A549 (cell line): ENCODE measurements at regions not wholly inside any gene's neighbourhood (a gene's known extent, or its start where the extent isn't known, plus 50 kb on each side); places are given as distances from the start of the nearest gene placed in this dataset.
A peak's percentile ranks its signal among the peaks of the same experiment; 100 is the strongest.

Experiments
- ATAC-seq, 2 experiments: fragments of 200-7000 bp in 1 of 2; fragments of >200 bp in 1 of 2; cut with Nextera tagmentation in 1 of 2; cut with Tn5 transposase in 1 of 2; 3 replicates each; pipeline versions ENCODE4 v1.8.0 to v1.9.1; 2018 to 2020; ENCODE audit warnings: mild to moderate bottlenecking in 1 of 2, moderate library complexity in 1 of 2
- CTCF ChIA-PET: fragments of 300-600 bp; sonication (Branson Sonifier 250); formaldehyde crosslinking; extraction: SDS; loops from one replicate; lab custom pipeline; 2021; ENCODE audit warnings: antibody characterized with exemption, inconsistent platforms; lab: Yijun Ruan, JAX
- POLR2A ChIA-PET: fragments of 350-600 bp; formaldehyde crosslinking; extraction: SDS; loops from one replicate; lab custom pipeline; 2021; ENCODE audit warnings: antibody characterized with exemption, inconsistent platforms; lab: Yijun Ruan, JAX
- DNase-seq, 2 experiments: peaks; one replicate each; pipeline versions ENCODE4 v3.0.0 to v3.0.0-alpha.2; 2011 to 2016; ENCODE audit warnings: low read depth in 1 of 2, low spot score in 1 of 2
- FAIRE-seq: peaks from 2 replicates; lab custom pipeline; 2011; peaks lifted over from hg19 to GRCh38; lab: Jason Lieb, UNC
- H3K27ac ChIP-seq, 2 experiments: fragments of >200 bp; sonication (Bioruptor Twin); formaldehyde crosslinking; 3 replicates each; pipeline ENCODE4 v1.5.1; 2016 to 2017
- H3K4me1 ChIP-seq: fragments of >200 bp; sonication (Bioruptor Twin); formaldehyde crosslinking; 3 replicates; pipeline ENCODE4 v1.6.1; 2016
- H3K4me2 ChIP-seq: fragments of >200 bp; sonication (Bioruptor Twin); formaldehyde crosslinking; 3 replicates; pipeline ENCODE4 v1.6.1; 2016
- H3K4me3 ChIP-seq: fragments of >200 bp; sonication (Bioruptor Twin); formaldehyde crosslinking; 3 replicates; pipeline ENCODE4 v1.5.1; 2016
- H3K9me3 ChIP-seq: fragments of >200 bp; sonication (Bioruptor Twin); formaldehyde crosslinking; 3 replicates; pipeline ENCODE4 v1.6.1; 2016
- CBX2 ChIP-seq: fragments of 200-600 bp; sonication (generic); IDR thresholded peaks from 2 replicates; pipeline ENCODE4 v1.6.1; 2016; ENCODE audit warnings: low read depth, mild to moderate bottlenecking, borderline replicate concordance
- CBX8 ChIP-seq: fragments of 200-600 bp; sonication (generic); IDR thresholded peaks from 2 replicates; pipeline ENCODE4 v1.6.1; 2016
- CEBPB ChIP-seq, 2 experiments: fragments of >200 bp in 1 of 2; sonication (Bioruptor Twin) in 1 of 2; formaldehyde crosslinking in 1 of 2; IDR thresholded peaks; 2 replicates each; pipeline ENCODE4 v1.6.1; 2012 to 2016
- CTCF ChIP-seq: fragments of >200 bp; sonication (Bioruptor Twin); formaldehyde crosslinking; IDR thresholded peaks from 3 replicates; pipeline ENCODE4 v1.5.1; 2016
- EHF ChIP-seq: fragments of 250-450 bp; sonication (Bioruptor Pico); IDR thresholded peaks from 2 replicates; pipeline ENCODE4 v1.5.0; 2020; ENCODE audit warnings: mild to moderate bottlenecking
- EHMT2 ChIP-seq: fragments of 200-600 bp; sonication (generic); IDR thresholded peaks from 2 replicates; pipeline ENCODE4 v1.6.1; 2016; ENCODE audit warnings: antibody characterized with exemption, low read depth, mild to moderate bottlenecking, moderate library complexity
- ESRRA ChIP-seq: fragments of 150-350 bp; IDR thresholded peaks from 2 replicates; pipeline ENCODE4 v1.6.1; 2014; ENCODE audit warnings: mild to moderate bottlenecking, low read length, borderline replicate concordance
- FOSB ChIP-seq: fragments of 250-450 bp; sonication (Bioruptor Pico); IDR thresholded peaks from 2 replicates; pipeline ENCODE4 v1.5.0; 2020; ENCODE audit warnings: mild to moderate bottlenecking, moderate library complexity
- FOSL2 ChIP-seq, 2 experiments: fragments of 450-650 bp in 1 of 2; fragments of >200 bp in 1 of 2; sonication (Bioruptor Twin) in 1 of 2; formaldehyde crosslinking; IDR thresholded peaks; 2 replicates each; pipeline versions ENCODE4 v1.5.0 to v1.6.1; 2016 to 2020; ENCODE audit warnings: mild to moderate bottlenecking in 1 of 2, moderate library complexity in 1 of 2
- GATA3 ChIP-seq: IDR thresholded peaks from 2 replicates; pipeline ENCODE4 v1.6.1; 2012; ENCODE audit warnings: borderline replicate concordance
- HEYL ChIP-seq: fragments of 250-450 bp; sonication (Bioruptor Pico); IDR thresholded peaks from 2 replicates; pipeline ENCODE4 v1.8.0; 2021; ENCODE audit warnings: mild to moderate bottlenecking, moderate library complexity
- HOXB5 ChIP-seq: fragments of 250-450 bp; sonication (Bioruptor Pico); IDR thresholded peaks from 2 replicates; pipeline ENCODE4 v1.5.0; 2020; ENCODE audit warnings: mild to moderate bottlenecking, moderate library complexity
- KDM1A ChIP-seq: fragments of 200-600 bp; sonication (generic); IDR thresholded peaks from 2 replicates; pipeline ENCODE4 v1.6.1; 2016; ENCODE audit warnings: low read depth, mild to moderate bottlenecking
- KDM5A ChIP-seq: fragments of 200-600 bp; sonication (generic); IDR thresholded peaks from 2 replicates; pipeline ENCODE4 v1.6.1; 2016; ENCODE audit warnings: antibody characterized with exemption, mild to moderate bottlenecking
- MAFK ChIP-seq: fragments of 450-650 bp; IDR thresholded peaks from 2 replicates; pipeline ENCODE4 v1.6.1; 2014; ENCODE audit not compliant: partially characterized antibody
- MYC ChIP-seq: IDR thresholded peaks from 2 replicates; pipeline ENCODE4 v1.6.1; 2012; ENCODE audit warnings: mild to moderate bottlenecking, inconsistent platforms, low read length, improper control_type of control experiment, borderline replicate concordance
- NFE2L2 ChIP-seq: fragments of 150-350 bp; conservative IDR thresholded peaks from 2 replicates; pipeline ENCODE4 v1.6.1; 2014; ENCODE audit warnings: low read length
- NPAS2 ChIP-seq: fragments of 250-450 bp; sonication (Bioruptor Pico); IDR thresholded peaks from 2 replicates; pipeline ENCODE4 v1.8.0; 2022; ENCODE audit warnings: mild to moderate bottlenecking, moderate library complexity, borderline replicate concordance
- PHF8 ChIP-seq: fragments of 200-600 bp; sonication (generic); IDR thresholded peaks from 2 replicates; pipeline ENCODE4 v1.6.1; 2016; ENCODE audit warnings: low read depth, mild to moderate bottlenecking, antibody characterized with exemption, moderate library complexity, borderline replicate concordance
- POLR2A ChIP-seq: IDR thresholded peaks from 2 replicates; pipeline ENCODE4 v1.6.1; 2012; ENCODE audit warnings: mild to moderate bottlenecking, low read length
- POLR2AphosphoS2 ChIP-seq: conservative IDR thresholded peaks from 2 replicates; pipeline ENCODE4 v1.6.1; 2012; ENCODE audit warnings: low read length, improper control_type of control experiment, inconsistent platforms
- RAD21 ChIP-seq, 2 experiments: fragments of >200 bp in 1 of 2; sonication (Bioruptor Twin) in 1 of 2; formaldehyde crosslinking in 1 of 2; IDR thresholded peaks in 1 of 2; conservative IDR thresholded peaks in 1 of 2; 2 replicates in 1 of 2; 3 replicates in 1 of 2; pipeline ENCODE4 v1.6.1; 2012 to 2018; ENCODE audit warnings: inconsistent platforms in 1 of 2
- RCOR1 ChIP-seq: fragments of 150-350 bp; IDR thresholded peaks from 2 replicates; pipeline ENCODE4 v1.6.1; 2014; ENCODE audit warnings: antibody characterized with exemption, low read length, low read depth
- SMC3 ChIP-seq: fragments of >200 bp; sonication (Bioruptor Twin); formaldehyde crosslinking; IDR thresholded peaks from 3 replicates; pipeline ENCODE4 v1.6.1; 2018; ENCODE audit warnings: inconsistent platforms
- SREBF2 ChIP-seq: fragments of 450-650 bp; IDR thresholded peaks from 2 replicates; pipeline ENCODE4 v1.6.1; 2014; ENCODE audit warnings: mild to moderate bottlenecking, moderate library complexity
- TFCP2L1 ChIP-seq: fragments of 250-450 bp; sonication (Bioruptor Pico); IDR thresholded peaks from 2 replicates; pipeline ENCODE4 v1.5.0; 2021; ENCODE audit warnings: mild to moderate bottlenecking
- ZFP36 ChIP-seq: fragments of 450-650 bp; IDR thresholded peaks from 2 replicates; pipeline ENCODE4 v1.6.1; 2014; ENCODE audit warnings: borderline replicate concordance; ENCODE audit not compliant: partially characterized antibody
- ZNF302 ChIP-seq: fragments of 250-450 bp; sonication (Bioruptor Pico); IDR thresholded peaks from 2 replicates; pipeline ENCODE4 v1.9.0; 2021; ENCODE audit warnings: inconsistent platforms, mild to moderate bottlenecking, moderate library complexity
- ZSCAN20 ChIP-seq: fragments of 250-450 bp; sonication (Bioruptor Pico); IDR thresholded peaks from 2 replicates; pipeline ENCODE4 v1.8.0; 2022; ENCODE audit warnings: mild to moderate bottlenecking, moderate library complexity
- WGBS: methylation state at CpG from one replicate; pipeline ENCODE4 v1.1.6; 2017; ENCODE audit errors: missing lambda C conversion rate; 5-methylcytosine and 5-hydroxymethylcytosine counted together
- TF ChIP-seq, protein P1 (sequence below): IDR thresholded peaks from 2 replicates; pipeline ENCODE4 v1.6.1; 2012
- TF ChIP-seq, protein P2 (sequence below): fragments of 150-350 bp; IDR thresholded peaks from 2 replicates; pipeline ENCODE4 v1.6.1; 2014; ENCODE audit warnings: low read depth, mild to moderate bottlenecking, low read length
- TF ChIP-seq, protein P3 (sequence below): fragments of 250-450 bp; sonication (Bioruptor Pico); IDR thresholded peaks from 2 replicates; pipeline ENCODE4 v1.5.0; 2020; ENCODE audit warnings: low read depth, mild to moderate bottlenecking, moderate library complexity

DNA sequence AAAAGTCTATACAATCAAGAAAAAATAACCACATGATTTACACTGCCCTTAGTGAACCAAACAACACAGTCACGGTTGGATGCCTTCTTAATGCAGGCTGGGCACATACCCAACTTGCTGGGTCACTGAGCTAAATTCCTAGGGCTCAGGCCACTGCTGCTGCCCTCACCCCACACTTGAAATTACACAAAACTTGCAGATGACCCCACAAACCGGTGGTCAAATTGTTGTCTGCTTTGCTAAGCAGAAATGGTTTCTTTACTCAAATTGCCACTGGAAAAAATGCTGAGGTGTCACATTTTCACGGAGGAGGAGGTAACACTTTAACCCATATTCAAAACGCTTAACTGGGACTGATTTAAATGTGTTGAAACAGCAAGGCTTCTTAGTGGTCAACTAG lies 62.4 kb downstream of the HMHB1 start:
- no peak overlapping the region for H3K4me2 ChIP-seq
- H3K4me3 ChIP-seq = no peak overlapping the region
- FAIRE-seq (no peak), ATAC-seq (no peak), DNase-seq (no peak)
- ChIA-PET CTCF (interaction anchor here (1.5 kb wide), 1 partner anchor 8 kb away, joined by 3 read pairs; no protein-coding TSS in a partner anchor), POLR2A (no interaction called here)
- H3K27ac ChIP-seq = no peak overlapping the region
- 44% methylated on average over 4 of the region's 4 CpGs for WGBS
- TF ChIP-seq MAFK = peak; percentile 95
- TF ChIP-seq RCOR1 = no peak
- no peaks in the 10 kb centered on the region for H3K9me3 ChIP-seq
- no peaks in the 10 kb centered on the region for H3K4me1 ChIP-seq

DNA sequence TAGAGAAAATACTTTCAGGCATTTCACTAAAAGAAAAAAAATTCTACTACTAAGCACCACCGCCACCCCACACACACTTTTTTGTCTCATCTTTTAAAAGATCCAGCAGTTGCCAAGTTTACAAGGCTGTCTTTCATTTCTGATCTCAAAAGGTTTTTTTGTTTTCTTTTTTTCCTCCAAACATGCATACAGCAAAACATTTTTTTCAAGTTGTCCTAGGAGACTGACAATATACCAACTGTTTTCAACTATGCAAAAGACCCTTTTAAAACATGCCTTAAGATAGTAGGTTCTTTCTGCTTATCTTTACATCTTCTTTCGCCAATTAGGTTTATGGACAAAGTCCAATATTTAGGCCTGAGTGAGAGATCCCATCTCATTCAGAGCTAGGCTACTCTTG lies 65.2 kb downstream of the HMHB1 start:
- WGBS = 89% methylated on average over 2 of the region's 2 CpGs
- no peak for TF ChIP-seq CBX2
- no peak for TF ChIP-seq HEYL
- no peak for TF ChIP-seq TFCP2L1
- TF ChIP-seq HOXB5 (CRISPR knock-in tag) = no peak
- no peak for TF ChIP-seq EHF (CRISPR knock-in tag)
- TF ChIP-seq MYC = no peak
- TF ChIP-seq, protein P1, sequence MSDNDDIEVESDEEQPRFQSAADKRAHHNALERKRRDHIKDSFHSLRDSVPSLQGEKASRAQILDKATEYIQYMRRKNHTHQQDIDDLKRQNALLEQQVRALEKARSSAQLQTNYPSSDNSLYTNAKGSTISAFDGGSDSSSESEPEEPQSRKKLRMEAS = no peak
- TF ChIP-seq SMC3 = no peak
- TF ChIP-seq GATA3 = no peak
- TF ChIP-seq PHF8 = no peak
- TF ChIP-seq POLR2AphosphoS2 = no peak
- no peak for TF ChIP-seq EHMT2
- no peak for TF ChIP-seq ZSCAN20
- TF ChIP-seq CBX8 = no peak
- no peak for TF ChIP-seq POLR2A
- TF ChIP-seq, protein P2, sequence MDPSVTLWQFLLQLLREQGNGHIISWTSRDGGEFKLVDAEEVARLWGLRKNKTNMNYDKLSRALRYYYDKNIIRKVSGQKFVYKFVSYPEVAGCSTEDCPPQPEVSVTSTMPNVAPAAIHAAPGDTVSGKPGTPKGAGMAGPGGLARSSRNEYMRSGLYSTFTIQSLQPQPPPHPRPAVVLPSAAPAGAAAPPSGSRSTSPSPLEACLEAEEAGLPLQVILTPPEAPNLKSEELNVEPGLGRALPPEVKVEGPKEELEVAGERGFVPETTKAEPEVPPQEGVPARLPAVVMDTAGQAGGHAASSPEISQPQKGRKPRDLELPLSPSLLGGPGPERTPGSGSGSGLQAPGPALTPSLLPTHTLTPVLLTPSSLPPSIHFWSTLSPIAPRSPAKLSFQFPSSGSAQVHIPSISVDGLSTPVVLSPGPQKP = no peak
- TF ChIP-seq ZFP36 = no peak
- no peak for TF ChIP-seq ESRRA
- H3K27ac ChIP-seq = no peak overlapping the region
- no peaks in the 10 kb centered on the region for H3K4me1 ChIP-seq
- ATAC-seq (no peak), FAIRE-seq (peak; percentile 7), DNase-seq (no peak)
- POLR2A ChIA-PET = no interaction called here
- CTCF ChIA-PET = interaction anchor here (0.9 kb wide), 1 partner anchor 12 kb away, joined by 3 read pairs; no protein-coding TSS in a partner anchor
- H3K4me2 ChIP-seq = no peak overlapping the region
- no peak overlapping the region for H3K4me3 ChIP-seq
- no peaks in the 10 kb centered on the region for H3K9me3 ChIP-seq

- DNase-seq (no peak), FAIRE-seq (no peak), ATAC-seq (no peak)
- TF ChIP-seq ZNF302 (CRISPR knock-in tag) (no peak), POLR2A (no peak), NFE2L2 (no peak), MAFK (no peak), KDM5A (no peak), FOSL2 (IDR thresholded peaks at IDR 0.05) (no peak), FOSL2 (CRISPR knock-in tag; IDR thresholded peaks at IDR 0.05) (no peak), HOXB5 (CRISPR knock-in tag) (no peak), CTCF (no peak), CEBPB (IDR thresholded peaks at IDR 0.05) (no peak), SREBF2 (no peak), ZSCAN20 (no peak), KDM1A (no peak), RAD21 (conservative IDR thresholded peaks at IDR 0.05 in 1 of 2, IDR thresholded peaks at IDR 0.05 in 1 of 2) (no peak), EHF (CRISPR knock-in tag) (no peak), NPAS2 (no peak), FOSB (CRISPR knock-in tag) (no peak)
- TF ChIP-seq, protein P3, sequence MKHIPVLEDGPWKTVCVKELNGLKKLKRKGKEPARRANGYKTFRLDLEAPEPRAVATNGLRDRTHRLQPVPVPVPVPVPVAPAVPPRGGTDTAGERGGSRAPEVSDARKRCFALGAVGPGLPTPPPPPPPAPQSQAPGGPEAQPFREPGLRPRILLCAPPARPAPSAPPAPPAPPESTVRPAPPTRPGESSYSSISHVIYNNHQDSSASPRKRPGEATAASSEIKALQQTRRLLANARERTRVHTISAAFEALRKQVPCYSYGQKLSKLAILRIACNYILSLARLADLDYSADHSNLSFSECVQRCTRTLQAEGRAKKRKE = no peak
- TF ChIP-seq, protein P2 = no peak
- 95% methylated on average over 5 of the region's 5 CpGs for WGBS
- H3K4me1 ChIP-seq = no peaks in the 10 kb centered on the region
- ChIA-PET POLR2A (no interaction called here), CTCF (no interaction called here)
- H3K4me3 ChIP-seq = no peak overlapping the region
- H3K27ac ChIP-seq = no peak overlapping the region
- H3K4me2 ChIP-seq = no peak overlapping the region
- no peaks in the 10 kb centered on the region for H3K9me3 ChIP-seq
Measured at GRCh38 chr5:143878430-143878829, 66.5 kb downstream of the HMHB1 start.
